ENCODE measurements at regions not wholly inside any gene's neighbourhood (a gene's known extent, or its start where the extent isn't known, plus 50 kb on each side); places are given as distances from the start of the nearest gene placed in this dataset.

DNA sequence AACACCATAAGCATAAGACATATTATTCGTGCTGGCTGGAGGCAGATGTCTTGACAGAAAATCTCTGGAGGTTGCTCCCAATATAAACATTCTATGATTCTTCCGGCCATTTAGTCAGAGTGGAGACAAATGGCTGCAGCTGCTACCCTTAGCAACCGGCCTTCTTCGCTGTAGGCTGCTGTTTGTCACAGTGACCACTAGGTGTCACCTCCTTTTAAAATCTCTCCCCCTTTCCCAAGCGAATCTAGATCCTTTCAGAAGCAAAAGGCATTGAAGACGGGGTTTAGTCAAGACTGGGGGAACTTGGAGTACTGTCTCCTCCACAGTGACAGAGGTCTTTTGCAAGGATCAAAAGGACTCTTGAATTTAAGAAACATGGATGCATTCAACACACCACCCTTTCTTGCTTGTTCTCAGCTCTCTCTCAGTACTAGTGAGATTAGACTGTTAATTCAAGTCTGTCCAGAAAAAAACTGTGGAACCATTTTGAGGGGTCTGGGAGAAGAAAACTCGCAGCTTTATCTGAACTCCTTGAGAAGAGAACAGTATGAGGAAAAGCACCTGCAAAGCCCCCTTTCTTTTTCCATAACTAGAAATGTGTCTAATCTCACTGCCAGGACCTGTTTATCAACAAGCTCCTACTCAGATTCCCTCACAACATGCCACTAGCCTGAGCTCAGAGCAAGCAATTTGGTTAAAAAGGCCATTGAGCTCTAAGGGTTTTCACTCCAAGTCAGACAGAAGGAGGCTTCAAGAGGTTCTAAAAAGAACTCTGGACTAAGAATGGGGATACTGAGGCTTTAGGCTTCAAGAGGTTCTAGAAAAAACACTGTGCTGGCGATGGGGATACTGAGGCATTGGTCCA lies 408.3 kb upstream of the PLXNA2 start:
- H3K36me3 ChIP-seq (ENCODE audit: control insufficient read depth, insufficient read depth, low read length), result no peaks in the 10 kb centered on the region
- POLR2A ChIA-PET, result no interaction called here
- H3K27me3 ChIP-seq (ENCODE audit: control insufficient read depth, insufficient read depth, low read length), result no peaks in the 10 kb centered on the region
- peak; percentile 82 for ATAC-seq
- H3K4me1 ChIP-seq (ENCODE audit: control insufficient read depth, insufficient read depth, low read length), result no peaks in the 10 kb centered on the region; the same call in 1 of the 2 replicates
- intact Hi-C loops (cut with micrococcal nuclease; ENCODE audit: unreplicated experiment), result loop anchor here (2.0 to 5.0 kb wide), 2 partner anchors 555 to 596 kb away; no protein-coding TSS in a partner anchor
- no peak for TF ChIP-seq SIN3A (IDR thresholded peaks at IDR 0.05; ENCODE audit: borderline replicate concordance, insufficient read depth, low read depth, low read length)
- TF ChIP-seq, protein P1, sequence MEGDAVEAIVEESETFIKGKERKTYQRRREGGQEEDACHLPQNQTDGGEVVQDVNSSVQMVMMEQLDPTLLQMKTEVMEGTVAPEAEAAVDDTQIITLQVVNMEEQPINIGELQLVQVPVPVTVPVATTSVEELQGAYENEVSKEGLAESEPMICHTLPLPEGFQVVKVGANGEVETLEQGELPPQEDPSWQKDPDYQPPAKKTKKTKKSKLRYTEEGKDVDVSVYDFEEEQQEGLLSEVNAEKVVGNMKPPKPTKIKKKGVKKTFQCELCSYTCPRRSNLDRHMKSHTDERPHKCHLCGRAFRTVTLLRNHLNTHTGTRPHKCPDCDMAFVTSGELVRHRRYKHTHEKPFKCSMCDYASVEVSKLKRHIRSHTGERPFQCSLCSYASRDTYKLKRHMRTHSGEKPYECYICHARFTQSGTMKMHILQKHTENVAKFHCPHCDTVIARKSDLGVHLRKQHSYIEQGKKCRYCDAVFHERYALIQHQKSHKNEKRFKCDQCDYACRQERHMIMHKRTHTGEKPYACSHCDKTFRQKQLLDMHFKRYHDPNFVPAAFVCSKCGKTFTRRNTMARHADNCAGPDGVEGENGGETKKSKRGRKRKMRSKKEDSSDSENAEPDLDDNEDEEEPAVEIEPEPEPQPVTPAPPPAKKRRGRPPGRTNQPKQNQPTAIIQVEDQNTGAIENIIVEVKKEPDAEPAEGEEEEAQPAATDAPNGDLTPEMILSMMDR (IDR thresholded peaks at IDR 0.05), result peak; percentile 88
- DNase-seq (ENCODE audit: low read depth, low spot score), result peak; percentile 45
- in situ Hi-C loops (cut with HindIII; ENCODE audit: low pct_unique_long_range_greater_than_20kb, low sequenced_read_pairs), result no loop called here
- H3K27ac ChIP-seq (ENCODE audit: low read length), result no peak overlapping the region
- CTCF ChIA-PET, result interaction anchor here (1.7 kb wide), 1 partner anchor 555 kb away, joined by 6 read pairs; no protein-coding TSS in a partner anchor
- H3K4me3 ChIP-seq (ENCODE audit: low read depth in 2 of 2, low read length in 2 of 2), result no peak overlapping the region
- no TSS peak for BruUV-seq (replicated peaks)
- no peaks in the 10 kb centered on the region for H3K9me3 ChIP-seq (ENCODE audit: control insufficient read depth, insufficient read depth, low read depth, low read length)

DNA sequence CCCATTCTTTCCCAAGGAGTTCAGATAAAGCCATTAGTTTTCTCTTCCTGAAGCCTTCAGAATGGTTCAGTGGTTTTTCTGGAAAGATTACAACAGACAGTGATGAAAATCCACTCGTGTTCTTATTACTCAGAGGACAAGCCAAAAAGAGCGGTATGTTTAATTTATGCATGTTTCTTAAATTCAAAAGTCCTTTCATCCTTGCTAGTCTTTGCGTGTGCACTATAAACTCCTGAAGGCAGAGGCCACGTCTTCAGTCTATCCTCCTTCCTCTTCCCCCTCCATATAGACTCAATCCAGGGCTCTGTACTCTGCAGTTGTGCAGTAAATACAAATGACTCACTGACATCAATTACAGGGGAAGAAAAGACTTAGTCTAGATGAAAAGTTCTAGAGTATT lies 409.2 kb upstream of the PLXNA2 start:
- in situ Hi-C loops (cut with HindIII; ENCODE audit: low pct_unique_long_range_greater_than_20kb, low sequenced_read_pairs) (no loop called here), intact Hi-C loops (cut with micrococcal nuclease; ENCODE audit: unreplicated experiment) (loop anchor here (2.0 to 5.0 kb wide), 2 partner anchors 554 to 595 kb away; no protein-coding TSS in a partner anchor)
- H3K4me3 ChIP-seq (ENCODE audit: low read depth in 2 of 2, low read length in 2 of 2), result no peak overlapping the region
- no peak for ATAC-seq
- no peak for TF ChIP-seq POLR2AphosphoS5 (IDR thresholded peaks at IDR 0.05; ENCODE audit: low read depth, low read length)
- no peak for TF ChIP-seq SIN3A (IDR thresholded peaks at IDR 0.05; ENCODE audit: borderline replicate concordance, insufficient read depth, low read depth, low read length)
- TF ChIP-seq, protein P1 (IDR thresholded peaks at IDR 0.05), result no peak
- no peak for TF ChIP-seq TCF7L2 (IDR thresholded peaks at IDR 0.05; ENCODE audit: low read depth, low read length)
- TF ChIP-seq, protein P2, sequence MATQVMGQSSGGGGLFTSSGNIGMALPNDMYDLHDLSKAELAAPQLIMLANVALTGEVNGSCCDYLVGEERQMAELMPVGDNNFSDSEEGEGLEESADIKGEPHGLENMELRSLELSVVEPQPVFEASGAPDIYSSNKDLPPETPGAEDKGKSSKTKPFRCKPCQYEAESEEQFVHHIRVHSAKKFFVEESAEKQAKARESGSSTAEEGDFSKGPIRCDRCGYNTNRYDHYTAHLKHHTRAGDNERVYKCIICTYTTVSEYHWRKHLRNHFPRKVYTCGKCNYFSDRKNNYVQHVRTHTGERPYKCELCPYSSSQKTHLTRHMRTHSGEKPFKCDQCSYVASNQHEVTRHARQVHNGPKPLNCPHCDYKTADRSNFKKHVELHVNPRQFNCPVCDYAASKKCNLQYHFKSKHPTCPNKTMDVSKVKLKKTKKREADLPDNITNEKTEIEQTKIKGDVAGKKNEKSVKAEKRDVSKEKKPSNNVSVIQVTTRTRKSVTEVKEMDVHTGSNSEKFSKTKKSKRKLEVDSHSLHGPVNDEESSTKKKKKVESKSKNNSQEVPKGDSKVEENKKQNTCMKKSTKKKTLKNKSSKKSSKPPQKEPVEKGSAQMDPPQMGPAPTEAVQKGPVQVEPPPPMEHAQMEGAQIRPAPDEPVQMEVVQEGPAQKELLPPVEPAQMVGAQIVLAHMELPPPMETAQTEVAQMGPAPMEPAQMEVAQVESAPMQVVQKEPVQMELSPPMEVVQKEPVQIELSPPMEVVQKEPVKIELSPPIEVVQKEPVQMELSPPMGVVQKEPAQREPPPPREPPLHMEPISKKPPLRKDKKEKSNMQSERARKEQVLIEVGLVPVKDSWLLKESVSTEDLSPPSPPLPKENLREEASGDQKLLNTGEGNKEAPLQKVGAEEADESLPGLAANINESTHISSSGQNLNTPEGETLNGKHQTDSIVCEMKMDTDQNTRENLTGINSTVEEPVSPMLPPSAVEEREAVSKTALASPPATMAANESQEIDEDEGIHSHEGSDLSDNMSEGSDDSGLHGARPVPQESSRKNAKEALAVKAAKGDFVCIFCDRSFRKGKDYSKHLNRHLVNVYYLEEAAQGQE (IDR thresholded peaks at IDR 0.05; ENCODE audit: insufficient read depth in 1 of 2, low read depth in 2 of 2, low read length in 1 of 2), result no peak
- ChIA-PET CTCF (interaction anchor here (1.5 kb wide), 1 partner anchor 554 kb away, joined by 3 read pairs; no protein-coding TSS in a partner anchor), POLR2A (no interaction called here)
- DNase-seq (ENCODE audit: low read depth, low spot score), result no peak
- no peaks in the 10 kb centered on the region for H3K4me1 ChIP-seq (ENCODE audit: control insufficient read depth, insufficient read depth, low read length)
- no TSS peak for BruUV-seq (replicated peaks)
- H3K27me3 ChIP-seq (ENCODE audit: control insufficient read depth, insufficient read depth, low read length), result no peaks in the 10 kb centered on the region
- no peaks in the 10 kb centered on the region for H3K9me3 ChIP-seq (ENCODE audit: control insufficient read depth, insufficient read depth, low read depth, low read length)
- H3K36me3 ChIP-seq (ENCODE audit: control insufficient read depth, insufficient read depth, low read length), result no peaks in the 10 kb centered on the region
- H3K27ac ChIP-seq (ENCODE audit: low read length), result no peak overlapping the region
